Cardiac muscle cell (in vitro differentiated cells and primary cell): ENCODE measurements at regions not wholly inside any gene's neighbourhood (a gene's known extent, or its start where the extent isn't known, plus 50 kb on each side); places are given as distances from the start of the nearest gene placed in this dataset.
A peak's percentile ranks its signal among the peaks of the same experiment; 100 is the strongest.

Source experiments
- DNase-seq, 2 donors: peaks; one replicate each; pipeline versions ENCODE4 v3.0.0 to v3.0.0-alpha.2; 2010 to 2017; ENCODE audit warnings: low read depth in 1 of 2, low spot score in 1 of 2
- H3K27ac ChIP-seq: fragments of 200-600 bp; sonication (generic); 2 replicates; pipeline ENCODE4 v1.5.1; 2016
- H3K27me3 ChIP-seq: fragments of 200-600 bp; sonication (generic); 2 replicates; pipeline ENCODE4 v1.6.0; 2016; ENCODE audit warnings: control low read depth
- H3K36me3 ChIP-seq: fragments of 200-600 bp; sonication (generic); 2 replicates; pipeline ENCODE4 v1.5.1; 2016; ENCODE audit warnings: control low read depth
- H3K4me1 ChIP-seq: fragments of 200-600 bp; sonication (generic); 2 replicates; pipeline ENCODE4 v1.8.1; 2017; ENCODE audit warnings: low read depth, mild to moderate bottlenecking, mixed run types
- H3K4me3 ChIP-seq: fragments of 200-600 bp; sonication (generic); 2 replicates; pipeline ENCODE4 v1.5.1; 2016; ENCODE audit warnings: mild to moderate bottlenecking
- H3K9me3 ChIP-seq: fragments of 200-600 bp; sonication (generic); 2 replicates; pipeline ENCODE4 v1.5.1; 2017; ENCODE audit warnings: low read depth, mild to moderate bottlenecking, control low read depth
- CTCF ChIP-seq: IDR thresholded peaks from 2 replicates; pipeline ENCODE4 v1.5.1; 2012; ENCODE audit warnings: low read depth, mild to moderate bottlenecking, low read length

- peak overlapping the region; percentile 95 for H3K27ac ChIP-seq
- no peaks in the 10 kb centered on the region for H3K27me3 ChIP-seq
- no peaks in the 10 kb centered on the region for H3K36me3 ChIP-seq
- peak in 1 of 2 donors; percentile 20 for DNase-seq
- TF ChIP-seq CTCF: no peak
- H3K4me1 ChIP-seq: peaks cover 23% of the 10 kb centered on the region
- no peak overlapping the region for H3K4me3 ChIP-seq
- no peaks in the 10 kb centered on the region for H3K9me3 ChIP-seq
These were observed 55.7 kb downstream of the IRF2BP2 start for GRCh38 chr1:234554218-234554697.

GRCh38 chr1:234553240-234554188 is 56.5 kb downstream of the IRF2BP2 start:
- Histone ChIP-seq H3K27ac (peak overlapping the region; percentile 95), H3K9me3 (no peaks in the 10 kb centered on the region), H3K36me3 (no peaks in the 10 kb centered on the region), H3K27me3 (no peaks in the 10 kb centered on the region), H3K4me3 (no peak overlapping the region), H3K4me1 (peaks cover 23% of the 10 kb centered on the region)
- DNase-seq: peak in 1 of 2 donors; percentile 96
- TF ChIP-seq CTCF: no peak

GRCh38 chr1:234551032-234551378 is 59.0 kb downstream of the IRF2BP2 start:
- Histone ChIP-seq H3K4me3 (no peak overlapping the region), H3K9me3 (no peaks in the 10 kb centered on the region), H3K27ac (no peak overlapping the region), H3K4me1 (peaks cover 25% of the 10 kb centered on the region), H3K36me3 (no peaks in the 10 kb centered on the region), H3K27me3 (no peaks in the 10 kb centered on the region)
- DNase-seq: no peak
- TF ChIP-seq CTCF: no peak

GRCh38 chr1:234550341-234551031 is 59.5 kb downstream of the IRF2BP2 start:
- Histone ChIP-seq H3K27ac (no peak overlapping the region), H3K27me3 (no peaks in the 10 kb centered on the region), H3K4me3 (no peak overlapping the region), H3K36me3 (no peaks in the 10 kb centered on the region), H3K9me3 (no peaks in the 10 kb centered on the region), H3K4me1 (peaks cover 30% of the 10 kb centered on the region)
- DNase-seq: no peak
- TF ChIP-seq CTCF: no peak

- no peak for DNase-seq
- Histone ChIP-seq H3K27me3 (no peaks in the 10 kb centered on the region), H3K27ac (no peak overlapping the region), H3K36me3 (no peaks in the 10 kb centered on the region), H3K4me3 (no peak overlapping the region), H3K9me3 (no peaks in the 10 kb centered on the region), H3K4me1 (peaks cover 34% of the 10 kb centered on the region)
- TF ChIP-seq CTCF: no peak
These were observed 60.4 kb downstream of the IRF2BP2 start for GRCh38 chr1:234549447-234550021.
